ENCODE measurements at regions not wholly inside any gene's neighbourhood (a gene's known extent, or its start where the extent isn't known, plus 50 kb on each side); places are given as distances from the start of the nearest gene placed in this dataset.

GRCh38 chr2:220786216-220786615, 785.9 kb downstream of the EPHA4 start:
- intact Hi-C loops (cut with DNase I; ENCODE audit: low total_unique reads): no loop called here

DNA sequence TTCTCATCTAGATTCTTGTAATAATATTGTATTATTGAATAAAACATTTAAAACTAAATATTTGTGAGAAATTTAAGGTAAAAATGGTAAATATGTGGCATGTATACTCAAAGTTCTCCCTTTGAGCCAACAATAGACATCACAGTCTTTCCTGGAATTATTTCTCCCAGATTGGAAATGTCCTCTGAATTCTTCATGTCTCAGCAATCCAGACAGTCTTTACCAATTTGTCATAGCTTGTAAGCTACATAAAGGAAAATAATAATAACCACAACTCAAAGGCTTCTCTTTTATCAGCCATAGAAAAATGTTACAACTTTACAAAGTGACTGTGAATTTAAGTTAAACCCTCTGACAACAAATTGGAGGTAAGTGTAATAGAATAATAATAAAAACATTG, 784.9 kb downstream of the EPHA4 start:
- intact Hi-C loops (cut with DNase I; ENCODE audit: low total_unique reads): no loop called here
- no peaks in the 10 kb centered on the region for H3K9me3 ChIP-seq
- no peaks in the 10 kb centered on the region for H3K36me3 ChIP-seq
- no peak overlapping the region for H3K4me3 ChIP-seq
- TF ChIP-seq CTCF (IDR thresholded peaks at IDR 0.05): no peak
- TF ChIP-seq POLR2A (IDR thresholded peaks at IDR 0.05): no peak
- H3K27me3 ChIP-seq: no peaks in the 10 kb centered on the region
- no peak overlapping the region for H3K27ac ChIP-seq
- H3K4me1 ChIP-seq: no peaks in the 10 kb centered on the region
- DNase-seq: no peak

More at GRCh38 chr2:220786216-220786615, 785.9 kb downstream of the EPHA4 start:
- Histone ChIP-seq H3K27me3 (no peaks in the 10 kb centered on the region), H3K9me3 (no peaks in the 10 kb centered on the region), H3K27ac (no peak overlapping the region), H3K36me3 (no peaks in the 10 kb centered on the region), H3K4me3 (no peak overlapping the region), H3K4me1 (no peaks in the 10 kb centered on the region)
- no peak for DNase-seq
- TF ChIP-seq POLR2A (IDR thresholded peaks at IDR 0.05) (no peak), CTCF (IDR thresholded peaks at IDR 0.05) (no peak)

- intact Hi-C loops (cut with DNase I; ENCODE audit: low total_unique reads): no loop called here
- TF ChIP-seq POLR2A (IDR thresholded peaks at IDR 0.05) (no peak), CTCF (IDR thresholded peaks at IDR 0.05) (no peak)
Measured at GRCh38 chr2:220789961-220790360, 782.1 kb downstream of the EPHA4 start.

DNA sequence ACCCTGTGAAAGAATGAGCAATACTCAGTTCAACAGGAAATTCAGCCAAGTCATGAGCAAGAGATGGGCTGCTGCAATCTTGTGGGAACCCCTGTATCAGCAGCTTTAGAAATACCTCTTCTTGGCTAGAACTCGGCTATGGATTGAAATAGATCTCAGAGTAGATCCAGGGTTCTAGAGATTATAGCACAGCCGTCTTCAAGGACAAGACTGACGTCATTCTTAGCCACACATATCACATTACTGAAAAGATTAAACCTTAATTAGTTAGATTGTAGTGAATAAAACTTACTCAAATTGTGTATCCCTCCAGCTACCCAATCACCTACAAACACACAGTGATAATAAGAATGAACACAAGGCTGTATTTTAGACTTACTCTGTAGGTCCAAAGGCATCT, 776.4 kb downstream of the EPHA4 start:
- no peak for TF ChIP-seq POLR2A (IDR thresholded peaks at IDR 0.05)
- no peak for TF ChIP-seq CTCF (IDR thresholded peaks at IDR 0.05)
- Histone ChIP-seq H3K4me3 (no peak overlapping the region), H3K27ac (no peak overlapping the region), H3K27me3 (no peaks in the 10 kb centered on the region), H3K36me3 (no peaks in the 10 kb centered on the region), H3K4me1 (no peaks in the 10 kb centered on the region), H3K9me3 (no peaks in the 10 kb centered on the region)
- DNase-seq: no peak
- intact Hi-C loops (cut with DNase I; ENCODE audit: low total_unique reads): no loop called here

More at GRCh38 chr2:220789961-220790360, 782.1 kb downstream of the EPHA4 start:
- no peaks in the 10 kb centered on the region for H3K36me3 ChIP-seq
- H3K4me1 ChIP-seq: no peaks in the 10 kb centered on the region
- no peaks in the 10 kb centered on the region for H3K27me3 ChIP-seq
- no peak overlapping the region for H3K27ac ChIP-seq
- no peak overlapping the region for H3K4me3 ChIP-seq
- no peak for DNase-seq
- no peaks in the 10 kb centered on the region for H3K9me3 ChIP-seq

- intact Hi-C loops (cut with DNase I; ENCODE audit: low total_unique reads): no loop called here
- Histone ChIP-seq H3K4me3 (no peak overlapping the region), H3K36me3 (no peaks in the 10 kb centered on the region), H3K9me3 (no peaks in the 10 kb centered on the region), H3K4me1 (no peaks in the 10 kb centered on the region), H3K27ac (no peak overlapping the region), H3K27me3 (no peaks in the 10 kb centered on the region)
- no peak for DNase-seq
- TF ChIP-seq CTCF (IDR thresholded peaks at IDR 0.05) (no peak), POLR2A (IDR thresholded peaks at IDR 0.05) (no peak)
Measured at GRCh38 chr2:220811115-220811514, 761.0 kb downstream of the EPHA4 start.
